Thoracic aorta (tissue), 2 donors: ENCODE measurements at regions not wholly inside any gene's neighbourhood (a gene's known extent, or its start where the extent isn't known, plus 50 kb on each side); places are given as distances from the start of the nearest gene placed in this dataset.

ENCODE experiments used
- ATAC-seq: fragments of 150-250 bp; one replicate; pipeline ENCODE4 v1.8.0; 2017; ENCODE audit warnings: low read depth; ENCODE audit not compliant: insufficient number of reproducible peaks, low FRiP score
- DNase-seq: peaks from one replicate; pipeline ENCODE4 v3.0.0-alpha.2; 2020; ENCODE audit warnings: low spot score
- H3K27ac ChIP-seq, 2 donors: fragments of 200-600 bp; sonication (generic); 1 replicate in 1 of 2; 2 replicates in 1 of 2; pipeline ENCODE4 v1.5.1; 2016; ENCODE audit warnings: mild to moderate bottlenecking in 2 of 2, moderate library complexity in 2 of 2
- H3K27me3 ChIP-seq: fragments of 200-600 bp; sonication (generic); replicated peaks from 2 replicates; pipeline ENCODE4 v1.6.0; 2016; ENCODE audit warnings: mild to moderate bottlenecking; ENCODE audit not compliant: insufficient read depth
- H3K36me3 ChIP-seq: fragments of 200-600 bp; sonication (generic); one replicate; pipeline ENCODE4 v1.5.1; 2016
- H3K4me1 ChIP-seq, 2 donors: fragments of 200-600 bp; sonication (generic); 1 replicate in 1 of 2; 2 replicates in 1 of 2; pipeline versions ENCODE4 v1.5.1 to v1.6.0; 2016; ENCODE audit warnings: low read depth in 2 of 2, mild to moderate bottlenecking in 1 of 2; ENCODE audit not compliant: control insufficient read depth in 1 of 2
- H3K4me3 ChIP-seq: fragments of 200-600 bp; sonication (generic); 2 replicates; pipeline ENCODE4 v1.5.1; 2016; ENCODE audit warnings: mild to moderate bottlenecking
- H3K9me3 ChIP-seq: fragments of 200-600 bp; sonication (generic); 2 replicates; pipeline ENCODE4 v1.5.1; 2016
- TF ChIP-seq, protein P1 (sequence below): fragments of 200-600 bp; sonication (generic); IDR thresholded peaks from one replicate; pipeline ENCODE4 v1.5.1; 2019; ENCODE audit warnings: antibody characterized with exemption

DNA sequence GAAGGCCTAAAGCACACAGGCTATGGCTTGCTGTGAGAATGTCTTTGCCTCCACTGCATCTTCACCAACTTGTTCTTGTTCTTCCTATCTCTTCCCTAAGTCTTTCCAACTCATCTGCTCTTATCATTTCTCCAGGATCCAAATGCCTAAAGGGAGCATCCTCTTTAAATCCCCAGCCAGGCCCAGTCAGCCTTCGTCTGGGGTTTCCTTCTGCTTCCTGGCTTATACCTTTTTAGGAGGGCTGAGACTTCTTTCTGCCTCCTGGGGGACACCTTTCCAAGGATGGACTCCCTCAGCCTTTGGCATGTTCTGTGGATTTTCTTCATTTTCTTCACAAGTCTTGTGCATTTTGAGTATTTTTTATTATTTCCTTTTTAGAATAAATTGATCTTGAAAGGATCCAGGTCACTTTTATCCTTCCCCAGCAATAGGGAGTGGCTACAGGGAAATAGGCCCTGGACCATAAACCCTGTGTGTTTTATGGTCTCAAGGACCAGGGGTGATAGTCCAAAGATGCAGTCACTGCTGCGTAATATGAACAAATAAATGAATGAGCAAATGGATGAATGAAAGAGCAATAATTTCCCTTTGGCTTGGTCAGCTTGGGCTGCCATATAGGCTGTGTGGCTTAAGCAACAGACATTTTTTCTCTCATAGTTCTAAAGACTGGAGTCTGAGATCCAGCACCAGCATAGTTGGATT lies 122.1 kb upstream of the LRIG1 start:
- H3K4me1 ChIP-seq, result peaks cover 12 to 44% of the 10 kb centered on the region in 2 donors
- no peak for DNase-seq
- no peaks in the 10 kb centered on the region for H3K36me3 ChIP-seq
- H3K27ac ChIP-seq, result no peak overlapping the region
- no peak overlapping the region for H3K4me3 ChIP-seq
- TF ChIP-seq, protein P1, sequence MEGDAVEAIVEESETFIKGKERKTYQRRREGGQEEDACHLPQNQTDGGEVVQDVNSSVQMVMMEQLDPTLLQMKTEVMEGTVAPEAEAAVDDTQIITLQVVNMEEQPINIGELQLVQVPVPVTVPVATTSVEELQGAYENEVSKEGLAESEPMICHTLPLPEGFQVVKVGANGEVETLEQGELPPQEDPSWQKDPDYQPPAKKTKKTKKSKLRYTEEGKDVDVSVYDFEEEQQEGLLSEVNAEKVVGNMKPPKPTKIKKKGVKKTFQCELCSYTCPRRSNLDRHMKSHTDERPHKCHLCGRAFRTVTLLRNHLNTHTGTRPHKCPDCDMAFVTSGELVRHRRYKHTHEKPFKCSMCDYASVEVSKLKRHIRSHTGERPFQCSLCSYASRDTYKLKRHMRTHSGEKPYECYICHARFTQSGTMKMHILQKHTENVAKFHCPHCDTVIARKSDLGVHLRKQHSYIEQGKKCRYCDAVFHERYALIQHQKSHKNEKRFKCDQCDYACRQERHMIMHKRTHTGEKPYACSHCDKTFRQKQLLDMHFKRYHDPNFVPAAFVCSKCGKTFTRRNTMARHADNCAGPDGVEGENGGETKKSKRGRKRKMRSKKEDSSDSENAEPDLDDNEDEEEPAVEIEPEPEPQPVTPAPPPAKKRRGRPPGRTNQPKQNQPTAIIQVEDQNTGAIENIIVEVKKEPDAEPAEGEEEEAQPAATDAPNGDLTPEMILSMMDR, result no peak
- no peaks in the 10 kb centered on the region for H3K9me3 ChIP-seq
- ATAC-seq, result no peak
- no peaks in the 10 kb centered on the region for H3K27me3 ChIP-seq

DNA sequence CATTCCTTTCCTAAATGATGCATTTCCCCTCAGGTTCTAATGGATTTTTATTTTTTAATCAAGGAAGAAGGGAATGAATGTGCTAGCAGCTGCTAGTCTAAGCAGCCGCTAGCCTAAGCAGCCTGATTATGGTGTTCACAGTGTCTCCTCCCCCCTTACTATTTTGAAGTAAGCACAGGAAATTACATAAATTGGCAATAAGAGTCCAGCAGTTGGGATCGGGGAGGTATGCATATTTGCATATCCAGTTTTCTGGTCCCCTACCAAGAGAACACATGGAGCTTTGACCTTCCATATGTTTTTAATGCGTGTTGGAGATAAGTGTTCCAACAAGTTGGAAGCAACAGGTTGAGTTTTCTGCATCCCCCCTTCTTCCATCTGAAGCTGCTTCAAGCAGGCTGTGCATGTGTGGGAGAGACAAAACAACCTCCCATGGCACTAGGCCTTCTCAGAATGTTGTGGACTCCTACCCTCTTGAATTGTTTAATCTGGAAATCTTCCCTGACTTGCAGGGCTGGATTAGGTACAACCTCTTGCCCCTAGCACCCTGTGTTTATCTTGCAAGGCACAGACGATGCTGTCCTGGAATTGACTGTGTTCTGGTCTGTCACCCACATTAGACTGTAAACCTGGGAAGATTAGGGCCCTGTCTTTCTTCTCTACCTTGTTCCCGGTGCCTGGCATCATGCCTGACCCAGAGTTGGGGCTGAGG lies 124.8 kb upstream of the LRIG1 start:
- Histone ChIP-seq H3K27me3 (no peaks in the 10 kb centered on the region), H3K36me3 (no peaks in the 10 kb centered on the region), H3K27ac (peak overlapping the region; percentile 28 to 40), H3K4me1 (peaks cover 7 to 28% of the 10 kb centered on the region in 2 donors), H3K4me3 (no peak overlapping the region), H3K9me3 (no peaks in the 10 kb centered on the region)
- TF ChIP-seq, protein P1, result no peak
- DNase-seq (no peak), ATAC-seq (no peak)

GRCh38 chr3:66629150-66629981 lies 128.5 kb upstream of the LRIG1 start:
- Histone ChIP-seq H3K4me3 (no peak overlapping the region), H3K27ac (no peak overlapping the region), H3K36me3 (no peaks in the 10 kb centered on the region), H3K9me3 (no peaks in the 10 kb centered on the region), H3K4me1 (peaks cover 7 to 19% of the 10 kb centered on the region in 2 donors), H3K27me3 (no peaks in the 10 kb centered on the region)
- ATAC-seq (no peak), DNase-seq (no peak)
- TF ChIP-seq, protein P1, result no peak

GRCh38 chr3:66629982-66630368 lies 129.2 kb upstream of the LRIG1 start:
- no peaks in the 10 kb centered on the region for H3K27me3 ChIP-seq
- H3K36me3 ChIP-seq, result no peaks in the 10 kb centered on the region
- no peak for ATAC-seq
- H3K9me3 ChIP-seq, result no peaks in the 10 kb centered on the region
- H3K4me3 ChIP-seq, result no peak overlapping the region
- no peak for DNase-seq
- TF ChIP-seq, protein P1, result no peak
- no peak overlapping the region for H3K27ac ChIP-seq
- peaks cover 7 to 13% of the 10 kb centered on the region in 2 donors for H3K4me1 ChIP-seq
